ENCODE measurements at regions not wholly inside any gene's neighbourhood (a gene's known extent, or its start where the extent isn't known, plus 50 kb on each side); places are given as distances from the start of the nearest gene placed in this dataset.

DNA sequence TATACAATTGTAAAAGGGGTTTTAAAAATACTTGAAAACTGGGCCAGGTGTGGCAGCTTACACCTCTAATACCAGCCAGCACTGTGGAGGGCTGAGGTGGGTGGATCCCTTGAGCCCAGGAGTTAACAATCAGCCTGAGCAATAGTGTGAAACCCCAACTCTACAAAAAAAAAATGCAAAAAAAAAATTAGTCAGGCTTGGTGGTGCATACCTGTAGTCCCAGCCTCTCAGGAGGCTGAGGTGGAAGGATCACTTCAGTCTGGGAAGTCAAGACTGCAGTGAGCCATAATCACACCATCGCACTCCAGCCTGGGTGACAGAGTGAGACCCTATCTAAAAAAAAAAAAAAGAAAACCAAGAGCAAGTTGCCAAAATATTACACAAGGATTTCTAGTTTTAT, 182.7 kb downstream of the UBE2E3 start:
- WGBS (ENCODE audit: low lambda C conversion rate) = 11% methylated on average over 1 of the region's 1 CpG
- Histone ChIP-seq H3K27me3 (ENCODE audit: control insufficient read depth in 1 of 2, insufficient read depth in 2 of 2, low read length in 2 of 2) (no peaks in the 10 kb centered on the region), H3K79me2 (ENCODE audit: insufficient read depth, low read length) (no peaks in the 10 kb centered on the region), H3K4me2 (ENCODE audit: low read depth, low read length) (no peak overlapping the region), H3K27ac (ENCODE audit: extremely low read length, insufficient read depth, low read length) (no peak overlapping the region), H3K4me3 (replicated peaks in 1 of 3; ENCODE audit: insufficient read depth in 1 of 3, low read depth in 2 of 3, low read length in 3 of 3) (no peak overlapping the region), H3K36me3 (replicated peaks in 1 of 2; ENCODE audit: control insufficient read depth in 1 of 2, insufficient read depth in 2 of 2, low read length in 2 of 2) (no peaks in the 10 kb centered on the region), H3K4me1 (ENCODE audit: insufficient read depth, low read length) (no peaks in the 10 kb centered on the region), H3K9ac (ENCODE audit: insufficient read depth, low read depth, low read length) (no peak overlapping the region), H2AFZ (ENCODE audit: low read length) (no peak overlapping the region), H4K20me1 (ENCODE audit: insufficient read depth, low read length) (no peaks in the 10 kb centered on the region), H3K9me3 (ENCODE audit: low read length) (no peaks in the 10 kb centered on the region)
- CTCF ChIA-PET (ENCODE audit: low intra/inter-chr PET ratio, low total read pairs) = no interaction called here
- intact Hi-C loops (cut with micrococcal nuclease; ENCODE audit: unreplicated experiment) = no loop called here
- BruUV-seq (replicated peaks) = no TSS peak
- FAIRE-seq (no peak), ATAC-seq (no peak), DNase-seq (ENCODE audit: low spot score) (no peak)
- POLR2A ChIA-PET = no interaction called here
- in situ Hi-C loops (cut with HindIII; ENCODE audit: extremely low pct_ligation_motif_present, low pct_unique_long_range_greater_than_20kb) = no loop called here
- TF ChIP-seq ZNF766 (CRISPR knock-in tag; IDR thresholded peaks at IDR 0.05; ENCODE audit: borderline replicate concordance) = no peak
- TF ChIP-seq KIAA2018 (CRISPR knock-in tag; IDR thresholded peaks at IDR 0.05; ENCODE audit: borderline replicate concordance) = no peak
- TF ChIP-seq ZFP91 (CRISPR knock-in tag; IDR thresholded peaks at IDR 0.05; ENCODE audit: borderline replicate concordance) = no peak
- TF ChIP-seq ZNF3 (CRISPR knock-in tag; IDR thresholded peaks at IDR 0.05) = no peak
- TF ChIP-seq RXRA (CRISPR knock-in tag; IDR thresholded peaks at IDR 0.05) = no peak
- TF ChIP-seq, protein P1, sequence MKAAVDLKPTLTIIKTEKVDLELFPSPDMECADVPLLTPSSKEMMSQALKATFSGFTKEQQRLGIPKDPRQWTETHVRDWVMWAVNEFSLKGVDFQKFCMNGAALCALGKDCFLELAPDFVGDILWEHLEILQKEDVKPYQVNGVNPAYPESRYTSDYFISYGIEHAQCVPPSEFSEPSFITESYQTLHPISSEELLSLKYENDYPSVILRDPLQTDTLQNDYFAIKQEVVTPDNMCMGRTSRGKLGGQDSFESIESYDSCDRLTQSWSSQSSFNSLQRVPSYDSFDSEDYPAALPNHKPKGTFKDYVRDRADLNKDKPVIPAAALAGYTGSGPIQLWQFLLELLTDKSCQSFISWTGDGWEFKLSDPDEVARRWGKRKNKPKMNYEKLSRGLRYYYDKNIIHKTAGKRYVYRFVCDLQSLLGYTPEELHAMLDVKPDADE (CRISPR knock-in tag; IDR thresholded peaks at IDR 0.05) = no peak
- no peak for TF ChIP-seq KAT7 (CRISPR knock-in tag; IDR thresholded peaks at IDR 0.05; ENCODE audit: borderline replicate concordance)
- TF ChIP-seq ZNF883 (CRISPR knock-in tag; IDR thresholded peaks at IDR 0.05; ENCODE audit: not compliant biosample characterization) = no peak
- no peak for TF ChIP-seq ZNF674 (CRISPR knock-in tag; IDR thresholded peaks at IDR 0.05; ENCODE audit: low read depth)
- TF ChIP-seq NCOA5 (CRISPR knock-in tag; IDR thresholded peaks at IDR 0.05) = no peak
- no peak for TF ChIP-seq ZNF138 (CRISPR knock-in tag; IDR thresholded peaks at IDR 0.05; ENCODE audit: low read depth)
- no peak for TF ChIP-seq CBFB (CRISPR knock-in tag; IDR thresholded peaks at IDR 0.05)

Measured in HepG2 (cell line).